B cell (primary cell): ENCODE measurements at regions not wholly inside any gene's neighbourhood (a gene's known extent, or its start where the extent isn't known, plus 50 kb on each side); places are given as distances from the start of the nearest gene placed in this dataset.

Experiments
- ATAC-seq: fragments of 200-7000 bp; cut with Tn5 transposase; one replicate; pipeline ENCODE4 v1.10.0; 2021; ENCODE audit warnings: low read depth, mild to moderate bottlenecking, moderate number of reproducible peaks, moderate library complexity
- CTCF ChIA-PET: fragments of 350-600 bp; sonication (Branson Sonifier 250); formaldehyde crosslinking; loops from one replicate; lab custom pipeline; 2021; ENCODE audit warnings: antibody characterized with exemption, inconsistent platforms; lab: Charles Lee
- POLR2A ChIA-PET: fragments of 350-600 bp; sonication (Branson Sonifier 250); formaldehyde crosslinking; loops from one replicate; lab custom pipeline; 2021; ENCODE audit warnings: antibody characterized with exemption; lab: Charles Lee
- DNase-seq: peaks from one replicate; pipeline ENCODE4 v3.0.0; 2013
- H2AFZ ChIP-seq: 2 replicates; pipeline ENCODE4 v1.6.1; 2012; ENCODE audit warnings: mild to moderate bottlenecking, low read depth, low read length; ENCODE audit not compliant: insufficient read depth, poor library complexity, severe bottlenecking
- H3K27ac ChIP-seq, 2 donors: 1 replicate in 1 of 2; 2 replicates in 1 of 2; pipeline ENCODE4 v1.5.1; 2012 to 2013; ENCODE audit warnings: low read length in 2 of 2, mild to moderate bottlenecking in 2 of 2, moderate library complexity in 1 of 2
- H3K27me3 ChIP-seq, 4 experiments: fragments of 200-600 bp in 1 of 4; sonication (generic) in 1 of 4; replicated peaks in 1 of 4; 1 replicate in 2 of 4; 2 replicates in 2 of 4; pipeline versions ENCODE4 v1.6.1 to v1.7.0; 2013 to 2016; ENCODE audit warnings: low read length in 3 of 4, mild to moderate bottlenecking in 2 of 4, mixed read lengths in 1 of 4, moderate library complexity in 1 of 4; ENCODE audit not compliant: insufficient read depth in 4 of 4, control insufficient read depth in 3 of 4; ENCODE audit errors: control extremely low read depth in 1 of 4
- H3K36me3 ChIP-seq, 2 experiments: replicated peaks in 1 of 2; 1 replicate in 1 of 2; 2 replicates in 1 of 2; pipeline versions ENCODE4 v1.6.1 to v1.7.1; 2013; ENCODE audit warnings: low read length in 1 of 2; ENCODE audit not compliant: insufficient read depth in 2 of 2, control insufficient read depth in 1 of 2; ENCODE audit errors: control extremely low read depth in 1 of 2, extremely low read depth in 1 of 2
- H3K4me1 ChIP-seq, 2 donors: fragments of 200-600 bp in 1 of 2; sonication (generic) in 1 of 2; 1 replicate in 1 of 2; 2 replicates in 1 of 2; pipeline versions ENCODE4 v1.5.1 to v1.6.1; 2013 to 2017; ENCODE audit warnings: low read length in 2 of 2; ENCODE audit not compliant: control insufficient read depth in 2 of 2, insufficient read depth in 2 of 2
- H3K4me2 ChIP-seq: replicated peaks from 2 replicates; pipeline ENCODE3; 2012; ENCODE audit warnings: mild to moderate bottlenecking, low read depth, low read length; ENCODE audit not compliant: poor library complexity, severe bottlenecking
- H3K4me3 ChIP-seq, 5 experiments: fragments of 200-600 bp in 1 of 5; sonication (generic) in 1 of 5; 1 replicate in 3 of 5; 2 replicates in 2 of 5; pipeline versions ENCODE4 v1.5.1 to v1.7.0; 2011 to 2016; ENCODE audit warnings: low read length in 4 of 5, mild to moderate bottlenecking in 4 of 5, low read depth in 2 of 5, control low read depth in 1 of 5, moderate library complexity in 1 of 5; ENCODE audit not compliant: insufficient read depth in 1 of 5; ENCODE audit errors: control extremely low read depth in 1 of 5, extremely low read depth in 1 of 5
- H3K79me2 ChIP-seq: fragments of 200-600 bp; sonication (generic); one replicate; pipeline ENCODE4 v1.6.0; 2016; ENCODE audit warnings: low read length; ENCODE audit not compliant: control insufficient read depth, insufficient read depth
- H3K9ac ChIP-seq: fragments of 200-600 bp; sonication (generic); 2 replicates; pipeline ENCODE4 v1.6.1; 2017; ENCODE audit warnings: mild to moderate bottlenecking, low read length, moderate library complexity
- H3K9me3 ChIP-seq, 3 donors: one replicate each; pipeline versions ENCODE4 v1.6.1 to v1.7.1; 2013; ENCODE audit warnings: low read length in 2 of 3; ENCODE audit not compliant: control insufficient read depth in 2 of 3, insufficient read depth in 1 of 3; ENCODE audit errors: control extremely low read depth in 1 of 3
- H4K20me1 ChIP-seq: 2 replicates; pipeline ENCODE4 v1.6.0; 2012; ENCODE audit warnings: mild to moderate bottlenecking, low read length; ENCODE audit not compliant: insufficient read depth, control insufficient read depth, poor library complexity, severe bottlenecking
- H3K27ac Mint-ChIP-seq: one replicate; pipeline ENCODE4 v1.8.0; 2021; ENCODE audit warnings: mixed read lengths
- H3K27me3 Mint-ChIP-seq: one replicate; pipeline ENCODE4 v1.8.0; 2021; ENCODE audit warnings: mixed read lengths
- H3K4me1 Mint-ChIP-seq: one replicate; pipeline ENCODE4 v1.8.0; 2021; ENCODE audit warnings: mixed read lengths
- H3K4me3 Mint-ChIP-seq: one replicate; pipeline ENCODE4 v1.8.0; 2021; ENCODE audit warnings: mixed read lengths
- H3K9me3 Mint-ChIP-seq: one replicate; pipeline ENCODE4 v1.8.0; 2022; ENCODE audit warnings: mixed read lengths; ENCODE audit not compliant: insufficient read depth
- CTCF ChIP-seq: fragments of 200-600 bp; IDR thresholded peaks from one replicate; pipeline ENCODE4 v1.8.0; 2022; ENCODE audit warnings: antibody characterized with exemption, mild to moderate bottlenecking
- EZH2 ChIP-seq: IDR thresholded peaks from 2 replicates; pipeline ENCODE4 v1.6.1; 2012; ENCODE audit warnings: borderline replicate concordance, low read depth, mild to moderate bottlenecking, moderate library complexity, low read length; ENCODE audit not compliant: insufficient read depth, poor library complexity, severe bottlenecking
- WGBS: methylation state at CpG from one replicate; pipeline ENCODE4 v1.1.5; 2013; ENCODE audit warnings: missing lambda C conversion rate; ENCODE audit not compliant: insufficient coverage; 5-methylcytosine and 5-hydroxymethylcytosine counted together
- intact Hi-C: fragments of 100-400 bp; cut with micrococcal nuclease; formaldehyde crosslinking; loops from one replicate; pipeline ENCODE4 v1.10.0; 2022

GRCh38 chr1:90850181-90850897 lies 133.2 kb upstream of the BARHL2 start:
- peaks cover 13% of the 10 kb centered on the region for H3K4me1 Mint-ChIP-seq
- ChIA-PET POLR2A (no interaction called here), CTCF (interaction anchor here (1.2 kb wide), 2 partner anchors 10 to 15 kb away, joined by 3 to 5 read pairs; no protein-coding TSS in a partner anchor)
- DNase-seq = peak; percentile 41
- peaks cover 15 to 19% of the 10 kb centered on the region in 2 donors for H3K4me1 ChIP-seq
- H3K4me2 ChIP-seq = peak overlapping the region; percentile 100
- peak overlapping the region; percentile 81 for H3K9ac ChIP-seq
- no peak for ATAC-seq
- H3K27ac ChIP-seq = no peak overlapping the region
- H3K4me3 ChIP-seq = peak overlapping the region; percentile 17 to 72 (median 62)
- TF ChIP-seq CTCF (no peak), EZH2 (no peak)
- intact Hi-C loops = loop anchor here (2.0 to 5.0 kb wide), 2 partner anchors 170 to 317 kb away; no protein-coding TSS in a partner anchor
- no peaks in the 10 kb centered on the region for H4K20me1 ChIP-seq
- no peaks in the 10 kb centered on the region for H3K79me2 ChIP-seq
- H3K27me3 Mint-ChIP-seq = peaks cover 39% of the 10 kb centered on the region
- H3K27me3 ChIP-seq = peaks cover 3 to 23% (median 23%) of the 10 kb centered on the region in 4 experiments
- H3K36me3 ChIP-seq = no peaks in the 10 kb centered on the region
- H2AFZ ChIP-seq = peak overlapping the region; percentile 94
- WGBS = 7% methylated on average over 18 of the region's 19 CpGs
- peaks cover 0 to 4% (median 3%) of the 10 kb centered on the region in 3 donors for H3K9me3 ChIP-seq
- H3K9me3 Mint-ChIP-seq = no peaks in the 10 kb centered on the region
- peak overlapping the region; percentile 90 for H3K4me3 Mint-ChIP-seq
- H3K27ac Mint-ChIP-seq = no peak overlapping the region

- DNase-seq = no peak
- no peaks in the 10 kb centered on the region for H3K9me3 Mint-ChIP-seq
- no peak overlapping the region for H3K4me3 Mint-ChIP-seq
- H3K9ac ChIP-seq = no peak overlapping the region
- H4K20me1 ChIP-seq = no peaks in the 10 kb centered on the region
- ChIA-PET POLR2A (no interaction called here), CTCF (interaction anchor here (2.3 kb wide), 1 partner anchor 9 kb away, joined by 5 read pairs; no protein-coding TSS in a partner anchor)
- intact Hi-C loops = loop anchor here (2.0 kb wide), 1 partner anchor 113 kb away; no protein-coding TSS in a partner anchor
- H3K4me2 ChIP-seq = no peak overlapping the region
- H3K27ac ChIP-seq = no peak overlapping the region
- 44% methylated on average over 9 of the region's 21 CpGs for WGBS
- H3K4me1 Mint-ChIP-seq = peaks cover 9% of the 10 kb centered on the region
- H3K27me3 ChIP-seq = peaks cover 6 to 44% (median 38%) of the 10 kb centered on the region in 4 experiments
- H3K4me1 ChIP-seq = peaks cover 0 to 3% of the 10 kb centered on the region in 2 donors
- H3K27ac Mint-ChIP-seq = no peak overlapping the region
- H3K4me3 ChIP-seq = no peak overlapping the region
- peaks cover 0 to 6% (median 1%) of the 10 kb centered on the region in 3 donors for H3K9me3 ChIP-seq
- H3K79me2 ChIP-seq = no peaks in the 10 kb centered on the region
- TF ChIP-seq EZH2 (no peak), CTCF (no peak)
- no peak overlapping the region for H2AFZ ChIP-seq
- peaks cover 74% of the 10 kb centered on the region for H3K27me3 Mint-ChIP-seq
- no peak for ATAC-seq
- no peaks in the 10 kb centered on the region for H3K36me3 ChIP-seq
Measured at GRCh38 chr1:90841473-90841872, 124.4 kb upstream of the BARHL2 start.
